HEK293 (cell line): ENCODE measurements at regions not wholly inside any gene's neighbourhood (a gene's known extent, or its start where the extent isn't known, plus 50 kb on each side); places are given as distances from the start of the nearest gene placed in this dataset.

Experiments
- CTCF ChIP-seq: fragments of 450-650 bp; formaldehyde crosslinking; IDR thresholded peaks from 2 replicates; pipeline ENCODE4 v1.5.1; 2016; ENCODE audit warnings: missing biosample characterization, missing genetic modification characterization
- GLIS1 ChIP-seq: fragments of 450-650 bp; formaldehyde crosslinking; IDR thresholded peaks from 2 replicates; pipeline ENCODE4 v1.5.1; 2016; ENCODE audit warnings: missing biosample characterization, missing genetic modification characterization
- ZFP69B ChIP-seq: fragments of 450-650 bp; formaldehyde crosslinking; IDR thresholded peaks from 2 replicates; pipeline ENCODE4 v1.5.1; 2016; ENCODE audit warnings: missing biosample characterization, missing genetic modification characterization
- ZNF580 ChIP-seq: fragments of 450-650 bp; formaldehyde crosslinking; IDR thresholded peaks from 2 replicates; pipeline ENCODE4 v1.5.1; 2016; ENCODE audit warnings: missing biosample characterization, missing genetic modification characterization
- ZNF596 ChIP-seq: fragments of 450-650 bp; IDR thresholded peaks from 2 replicates; pipeline ENCODE4 v1.5.0; 2018; ENCODE audit warnings: missing biosample characterization, mild to moderate bottlenecking, missing genetic modification characterization, moderate library complexity

GRCh38 chr3:148136816-148137215 is 560.9 kb upstream of the AGTR1 start:
- TF ChIP-seq ZNF580 (tag by site-specific recombination) (no peak), CTCF (tag by site-specific recombination) (no peak), GLIS1 (no peak), ZFP69B (tag by site-specific recombination) (no peak), ZNF596 (tag by site-specific recombination) (no peak)
